ENCODE measurements at regions not wholly inside any gene's neighbourhood (a gene's known extent, or its start where the extent isn't known, plus 50 kb on each side); places are given as distances from the start of the nearest gene placed in this dataset.

- no peaks in the 10 kb centered on the region for H3K27me3 ChIP-seq (ENCODE audit: control insufficient read depth in 1 of 2, insufficient read depth in 2 of 2, low read length in 2 of 2)
- H3K4me3 ChIP-seq (ENCODE audit: low read depth in 1 of 2, low read length in 2 of 2): no peak overlapping the region
- H3K4me1 ChIP-seq (ENCODE audit: control insufficient read depth in 1 of 2, insufficient read depth in 2 of 2, low read length in 2 of 2): peaks cover 0 to 3% of the 10 kb centered on the region in 2 donors
- no peaks in the 10 kb centered on the region for H3K36me3 ChIP-seq (ENCODE audit: control insufficient read depth in 1 of 2, insufficient read depth in 2 of 2, low read length in 2 of 2)
- H3K27ac ChIP-seq (ENCODE audit: low read depth, low read length): no peak overlapping the region
- H3K9me3 ChIP-seq (ENCODE audit: control insufficient read depth in 1 of 2, low read length in 2 of 2): no peaks in the 10 kb centered on the region
- H3K9ac ChIP-seq (ENCODE audit: low read depth in 1 of 2, low read length in 2 of 2): no peak overlapping the region
Measured at GRCh38 chr2:216808805-216809425, 50.9 kb downstream of the TNP1 start.

GRCh38 chr2:216807857-216808272 lies 52.0 kb downstream of the TNP1 start:
- Histone ChIP-seq H3K36me3 (ENCODE audit: control insufficient read depth in 1 of 2, insufficient read depth in 2 of 2, low read length in 2 of 2) (no peaks in the 10 kb centered on the region), H3K27me3 (ENCODE audit: control insufficient read depth in 1 of 2, insufficient read depth in 2 of 2, low read length in 2 of 2) (no peaks in the 10 kb centered on the region), H3K4me1 (ENCODE audit: control insufficient read depth in 1 of 2, insufficient read depth in 2 of 2, low read length in 2 of 2) (peaks cover 0 to 3% of the 10 kb centered on the region in 2 donors), H3K9me3 (ENCODE audit: control insufficient read depth in 1 of 2, low read length in 2 of 2) (no peaks in the 10 kb centered on the region), H3K9ac (ENCODE audit: low read depth in 1 of 2, low read length in 2 of 2) (no peak overlapping the region), H3K27ac (ENCODE audit: low read depth, low read length) (no peak overlapping the region), H3K4me3 (ENCODE audit: low read depth in 1 of 2, low read length in 2 of 2) (no peak overlapping the region)

GRCh38 chr2:216804357-216805350 lies 55.2 kb downstream of the TNP1 start:
- Histone ChIP-seq H3K4me1 (ENCODE audit: control insufficient read depth in 1 of 2, insufficient read depth in 2 of 2, low read length in 2 of 2) (peaks cover 0 to 3% of the 10 kb centered on the region in 2 donors), H3K9ac (ENCODE audit: low read depth in 1 of 2, low read length in 2 of 2) (no peak overlapping the region), H3K36me3 (ENCODE audit: control insufficient read depth in 1 of 2, insufficient read depth in 2 of 2, low read length in 2 of 2) (no peaks in the 10 kb centered on the region), H3K27me3 (ENCODE audit: control insufficient read depth in 1 of 2, insufficient read depth in 2 of 2, low read length in 2 of 2) (no peaks in the 10 kb centered on the region), H3K4me3 (ENCODE audit: low read depth in 1 of 2, low read length in 2 of 2) (no peak overlapping the region), H3K9me3 (ENCODE audit: control insufficient read depth in 1 of 2, low read length in 2 of 2) (no peaks in the 10 kb centered on the region), H3K27ac (ENCODE audit: low read depth, low read length) (no peak overlapping the region)

GRCh38 chr2:216803791-216804190 lies 56.1 kb downstream of the TNP1 start:
- no peak overlapping the region for H3K9ac ChIP-seq (ENCODE audit: low read depth in 1 of 2, low read length in 2 of 2)
- H3K9me3 ChIP-seq (ENCODE audit: control insufficient read depth in 1 of 2, low read length in 2 of 2): no peaks in the 10 kb centered on the region
- no peaks in the 10 kb centered on the region for H3K36me3 ChIP-seq (ENCODE audit: control insufficient read depth in 1 of 2, insufficient read depth in 2 of 2, low read length in 2 of 2)
- H3K4me1 ChIP-seq (ENCODE audit: control insufficient read depth in 1 of 2, insufficient read depth in 2 of 2, low read length in 2 of 2): peaks cover 0 to 3% of the 10 kb centered on the region in 2 donors
- H3K4me3 ChIP-seq (ENCODE audit: low read depth in 1 of 2, low read length in 2 of 2): no peak overlapping the region
- no peaks in the 10 kb centered on the region for H3K27me3 ChIP-seq (ENCODE audit: control insufficient read depth in 1 of 2, insufficient read depth in 2 of 2, low read length in 2 of 2)
- H3K27ac ChIP-seq (ENCODE audit: low read depth, low read length): no peak overlapping the region

GRCh38 chr2:216802516-216803215 lies 57.2 kb downstream of the TNP1 start:
- Histone ChIP-seq H3K36me3 (ENCODE audit: control insufficient read depth in 1 of 2, insufficient read depth in 2 of 2, low read length in 2 of 2) (no peaks in the 10 kb centered on the region), H3K4me1 (ENCODE audit: control insufficient read depth in 1 of 2, insufficient read depth in 2 of 2, low read length in 2 of 2) (peaks cover 0 to 3% of the 10 kb centered on the region in 2 donors), H3K4me3 (ENCODE audit: low read depth in 1 of 2, low read length in 2 of 2) (no peak overlapping the region), H3K27me3 (ENCODE audit: control insufficient read depth in 1 of 2, insufficient read depth in 2 of 2, low read length in 2 of 2) (no peaks in the 10 kb centered on the region), H3K9me3 (ENCODE audit: control insufficient read depth in 1 of 2, low read length in 2 of 2) (no peaks in the 10 kb centered on the region), H3K9ac (ENCODE audit: low read depth in 1 of 2, low read length in 2 of 2) (no peak overlapping the region), H3K27ac (ENCODE audit: low read depth, low read length) (no peak overlapping the region)

GRCh38 chr2:216800836-216801235 lies 59.0 kb downstream of the TNP1 start:
- H3K27ac ChIP-seq (ENCODE audit: low read depth, low read length): no peak overlapping the region
- peaks cover 0 to 3% of the 10 kb centered on the region in 2 donors for H3K4me1 ChIP-seq (ENCODE audit: control insufficient read depth in 1 of 2, insufficient read depth in 2 of 2, low read length in 2 of 2)
- no peaks in the 10 kb centered on the region for H3K36me3 ChIP-seq (ENCODE audit: control insufficient read depth in 1 of 2, insufficient read depth in 2 of 2, low read length in 2 of 2)
- H3K9ac ChIP-seq (ENCODE audit: low read depth in 1 of 2, low read length in 2 of 2): no peak overlapping the region
- H3K4me3 ChIP-seq (ENCODE audit: low read depth in 1 of 2, low read length in 2 of 2): no peak overlapping the region
- H3K9me3 ChIP-seq (ENCODE audit: control insufficient read depth in 1 of 2, low read length in 2 of 2): no peaks in the 10 kb centered on the region
- H3K27me3 ChIP-seq (ENCODE audit: control insufficient read depth in 1 of 2, insufficient read depth in 2 of 2, low read length in 2 of 2): no peaks in the 10 kb centered on the region

GRCh38 chr2:216799873-216800431 lies 59.9 kb downstream of the TNP1 start:
- no peak overlapping the region for H3K9ac ChIP-seq (ENCODE audit: low read depth in 1 of 2, low read length in 2 of 2)
- no peaks in the 10 kb centered on the region for H3K36me3 ChIP-seq (ENCODE audit: control insufficient read depth in 1 of 2, insufficient read depth in 2 of 2, low read length in 2 of 2)
- no peak overlapping the region for H3K27ac ChIP-seq (ENCODE audit: low read depth, low read length)
- H3K9me3 ChIP-seq (ENCODE audit: control insufficient read depth in 1 of 2, low read length in 2 of 2): no peaks in the 10 kb centered on the region
- H3K4me1 ChIP-seq (ENCODE audit: control insufficient read depth in 1 of 2, insufficient read depth in 2 of 2, low read length in 2 of 2): peaks cover 0 to 3% of the 10 kb centered on the region in 2 donors
- no peaks in the 10 kb centered on the region for H3K27me3 ChIP-seq (ENCODE audit: control insufficient read depth in 1 of 2, insufficient read depth in 2 of 2, low read length in 2 of 2)
- no peak overlapping the region for H3K4me3 ChIP-seq (ENCODE audit: low read depth in 1 of 2, low read length in 2 of 2)

DNA sequence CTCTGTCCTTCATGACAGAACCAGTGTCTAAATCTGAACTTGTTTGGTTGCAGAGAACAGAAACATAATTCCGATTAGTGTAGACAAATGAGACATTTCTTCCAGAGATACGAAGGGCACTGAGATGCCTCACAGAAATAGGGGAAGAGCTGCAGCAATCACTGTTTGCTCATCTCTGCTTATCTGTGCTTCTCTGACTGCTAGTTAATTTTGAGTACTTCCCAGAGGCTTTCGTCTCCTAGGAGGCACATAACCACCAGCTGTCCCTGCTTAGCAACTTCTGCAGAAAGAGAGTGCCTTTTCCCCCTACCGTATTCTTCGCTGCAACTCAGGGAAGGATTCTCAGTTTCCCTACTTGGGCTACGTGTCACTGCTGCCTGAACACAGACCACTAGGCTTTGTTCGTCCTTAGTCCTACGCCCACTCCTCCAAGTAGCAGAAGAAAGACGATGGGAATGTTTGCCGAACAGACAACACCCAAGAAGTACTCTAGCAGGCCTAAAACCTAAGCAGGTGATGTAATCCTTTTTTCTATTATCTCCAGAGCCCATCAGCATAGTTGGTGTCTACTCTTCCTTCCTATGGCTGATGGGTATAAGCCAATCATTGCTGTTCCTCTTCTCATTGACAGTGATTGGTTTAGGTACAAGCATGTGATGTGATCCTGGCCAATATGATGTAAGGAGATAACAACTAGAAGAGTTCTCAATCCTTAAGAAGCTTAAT lies 63.6 kb downstream of the TNP1 start:
- H3K36me3 ChIP-seq (ENCODE audit: control insufficient read depth in 1 of 2, insufficient read depth in 2 of 2, low read length in 2 of 2): no peaks in the 10 kb centered on the region
- no peak overlapping the region for H3K4me3 ChIP-seq (ENCODE audit: low read depth in 1 of 2, low read length in 2 of 2)
- H3K9me3 ChIP-seq (ENCODE audit: control insufficient read depth in 1 of 2, low read length in 2 of 2): no peaks in the 10 kb centered on the region
- no peak overlapping the region for H3K9ac ChIP-seq (ENCODE audit: low read depth in 1 of 2, low read length in 2 of 2)
- no peak overlapping the region for H3K27ac ChIP-seq (ENCODE audit: low read depth, low read length)
- H3K4me1 ChIP-seq (ENCODE audit: control insufficient read depth in 1 of 2, insufficient read depth in 2 of 2, low read length in 2 of 2): no peaks in the 10 kb centered on the region
- no peaks in the 10 kb centered on the region for H3K27me3 ChIP-seq (ENCODE audit: control insufficient read depth in 1 of 2, insufficient read depth in 2 of 2, low read length in 2 of 2)

- H3K27ac ChIP-seq (ENCODE audit: low read depth, low read length): no peak overlapping the region
- H3K36me3 ChIP-seq (ENCODE audit: control insufficient read depth in 1 of 2, insufficient read depth in 2 of 2, low read length in 2 of 2): no peaks in the 10 kb centered on the region
- no peak overlapping the region for H3K4me3 ChIP-seq (ENCODE audit: low read depth in 1 of 2, low read length in 2 of 2)
- no peaks in the 10 kb centered on the region for H3K9me3 ChIP-seq (ENCODE audit: control insufficient read depth in 1 of 2, low read length in 2 of 2)
- H3K9ac ChIP-seq (ENCODE audit: low read depth in 1 of 2, low read length in 2 of 2): no peak overlapping the region
- no peaks in the 10 kb centered on the region for H3K27me3 ChIP-seq (ENCODE audit: control insufficient read depth in 1 of 2, insufficient read depth in 2 of 2, low read length in 2 of 2)
- no peaks in the 10 kb centered on the region for H3K4me1 ChIP-seq (ENCODE audit: control insufficient read depth in 1 of 2, insufficient read depth in 2 of 2, low read length in 2 of 2)
Measured at GRCh38 chr2:216793386-216793785, 66.5 kb downstream of the TNP1 start.
